ENCODE measurements at regions not wholly inside any gene's neighbourhood (a gene's known extent, or its start where the extent isn't known, plus 50 kb on each side); places are given as distances from the start of the nearest gene placed in this dataset.

GRCh38 chr13:22187329-22187728 is 516.5 kb downstream of the FGF9 start:
- no peak for ATAC-seq
- no peaks in the 10 kb centered on the region for H3K36me3 ChIP-seq
- 60 to 64% methylated on average over 1 to 2 of the region's 2 CpGs for WGBS, 2 donors (ENCODE audit: low coverage in 1 of 2)
- no peak for TF ChIP-seq POLR2A (IDR thresholded peaks at IDR 0.05)
- no peak for TF ChIP-seq POLR2AphosphoS5 (IDR thresholded peaks at IDR 0.05)
- TF ChIP-seq EP300 (IDR thresholded peaks at IDR 0.05) = no peak
- TF ChIP-seq CTCF (IDR thresholded peaks at IDR 0.05) = no peak
- H3K4me1 ChIP-seq = no peaks in the 10 kb centered on the region
- H3K4me3 ChIP-seq = no peak overlapping the region
- no peaks in the 10 kb centered on the region for H3K27me3 ChIP-seq
- H3K9me3 ChIP-seq = no peaks in the 10 kb centered on the region
- no peak overlapping the region for H3K27ac ChIP-seq

- no peaks in the 10 kb centered on the region for H3K9me3 ChIP-seq
- whole genome bisulfite sequencing, 2 donors (ENCODE audit: low coverage in 1 of 2) = 82 to 85% methylated on average over 5 to 6 of the region's 8 CpGs
- ATAC-seq = no peak
- H3K36me3 ChIP-seq = no peaks in the 10 kb centered on the region
- no peaks in the 10 kb centered on the region for H3K4me1 ChIP-seq
- H3K27ac ChIP-seq = no peak overlapping the region
- TF ChIP-seq CTCF (IDR thresholded peaks at IDR 0.05) (no peak), POLR2AphosphoS5 (IDR thresholded peaks at IDR 0.05) (no peak), EP300 (IDR thresholded peaks at IDR 0.05) (no peak), POLR2A (IDR thresholded peaks at IDR 0.05) (no peak)
- H3K27me3 ChIP-seq = no peaks in the 10 kb centered on the region
- H3K4me3 ChIP-seq = no peak overlapping the region
These were observed 518.5 kb downstream of the FGF9 start for GRCh38 chr13:22189176-22190048.

- Histone ChIP-seq H3K4me1 (peaks cover 0 to 5% (median 0%) of the 10 kb centered on the region in 3 donors), H3K9me3 (no peaks in the 10 kb centered on the region), H3K36me3 (no peaks in the 10 kb centered on the region), H3K27me3 (no peaks in the 10 kb centered on the region), H3K27ac (no peak overlapping the region), H3K4me3 (no peak overlapping the region)
- TF ChIP-seq CTCF (IDR thresholded peaks at IDR 0.05) (no peak), EP300 (IDR thresholded peaks at IDR 0.05) (no peak), POLR2AphosphoS5 (IDR thresholded peaks at IDR 0.05) (no peak), POLR2A (IDR thresholded peaks at IDR 0.05) (no peak)
- ATAC-seq = no peak
- 80 to 86% methylated on average over 1 of the region's 2 CpGs for WGBS, 2 donors (ENCODE audit: low coverage in 1 of 2)
These were observed 522.2 kb downstream of the FGF9 start for GRCh38 chr13:22193070-22193469.

GRCh38 chr13:22194106-22194805 is 523.4 kb downstream of the FGF9 start:
- TF ChIP-seq POLR2A (IDR thresholded peaks at IDR 0.05) (no peak), CTCF (IDR thresholded peaks at IDR 0.05) (no peak), EP300 (IDR thresholded peaks at IDR 0.05) (no peak), POLR2AphosphoS5 (IDR thresholded peaks at IDR 0.05) (no peak)
- Histone ChIP-seq H3K9me3 (no peaks in the 10 kb centered on the region), H3K36me3 (no peaks in the 10 kb centered on the region), H3K4me3 (no peak overlapping the region), H3K27me3 (no peaks in the 10 kb centered on the region), H3K27ac (no peak overlapping the region), H3K4me1 (peaks cover 0 to 15% (median 0%) of the 10 kb centered on the region in 3 donors)
- WGBS, 2 donors (ENCODE audit: low coverage in 1 of 2) = 65% methylated on average over 7 of the region's 9 CpGs; no CpG with 5 or more reads in 1 of the 2 donors
- no peak for ATAC-seq

All from gastroesophageal sphincter (tissue), 4 donors.